Testis (tissue), 2 donors: ENCODE measurements at regions not wholly inside any gene's neighbourhood (a gene's known extent, or its start where the extent isn't known, plus 50 kb on each side); places are given as distances from the start of the nearest gene placed in this dataset.

Experiments
- DNase-seq: peaks from one replicate; pipeline ENCODE4 v3.0.0-alpha.2; 2019
- H3K27ac ChIP-seq, 2 donors: fragments of 200-600 bp; sonication (generic); one replicate each; pipeline ENCODE4 v1.5.1; 2019
- H3K27me3 ChIP-seq: fragments of 200-600 bp; sonication (generic); one replicate; pipeline ENCODE4 v1.5.1; 2019
- H3K36me3 ChIP-seq: fragments of 200-600 bp; sonication (generic); one replicate; pipeline ENCODE4 v1.5.1; 2017; ENCODE audit warnings: low read depth; ENCODE audit errors: missing control alignments
- H3K4me1 ChIP-seq: fragments of 200-600 bp; sonication (generic); one replicate; pipeline ENCODE4 v1.5.1; 2019
- H3K4me3 ChIP-seq, 2 donors: fragments of 200-600 bp; sonication (generic); one replicate each; pipeline ENCODE4 v1.5.1; 2017 to 2019
- H3K9me3 ChIP-seq: fragments of 200-600 bp; sonication (generic); one replicate; pipeline ENCODE4 v1.5.1; 2017
- POLR2A ChIP-seq: fragments of 450-650 bp; IDR thresholded peaks from one replicate; pipeline ENCODE4 v1.6.1; 2017; ENCODE audit warnings: antibody characterized with exemption, mild to moderate bottlenecking, moderate library complexity
- WGBS, 2 donors: methylation state at CpG; one replicate each; pipeline ENCODE4 v1.1.5; 2018; 5-methylcytosine and 5-hydroxymethylcytosine counted together
- intact Hi-C: fragments of 100-400 bp; cut with DNase I; formaldehyde crosslinking; loops from one replicate; pipeline ENCODE4 v1.15.1; 2023; ENCODE audit warnings: low total_unique reads
- TF ChIP-seq, protein P1 (sequence below), 3 experiments: fragments of 450-650 bp in 2 of 3; fragments of 200-600 bp in 1 of 3; sonication (generic) in 1 of 3; IDR thresholded peaks; one replicate each; pipeline ENCODE4 v1.5.1; 2016 to 2019; ENCODE audit warnings: antibody characterized with exemption in 3 of 3, mild to moderate bottlenecking in 2 of 3, moderate library complexity in 1 of 3

- intact Hi-C loops: no loop called here
- no peak for DNase-seq
- TF ChIP-seq, protein P1, sequence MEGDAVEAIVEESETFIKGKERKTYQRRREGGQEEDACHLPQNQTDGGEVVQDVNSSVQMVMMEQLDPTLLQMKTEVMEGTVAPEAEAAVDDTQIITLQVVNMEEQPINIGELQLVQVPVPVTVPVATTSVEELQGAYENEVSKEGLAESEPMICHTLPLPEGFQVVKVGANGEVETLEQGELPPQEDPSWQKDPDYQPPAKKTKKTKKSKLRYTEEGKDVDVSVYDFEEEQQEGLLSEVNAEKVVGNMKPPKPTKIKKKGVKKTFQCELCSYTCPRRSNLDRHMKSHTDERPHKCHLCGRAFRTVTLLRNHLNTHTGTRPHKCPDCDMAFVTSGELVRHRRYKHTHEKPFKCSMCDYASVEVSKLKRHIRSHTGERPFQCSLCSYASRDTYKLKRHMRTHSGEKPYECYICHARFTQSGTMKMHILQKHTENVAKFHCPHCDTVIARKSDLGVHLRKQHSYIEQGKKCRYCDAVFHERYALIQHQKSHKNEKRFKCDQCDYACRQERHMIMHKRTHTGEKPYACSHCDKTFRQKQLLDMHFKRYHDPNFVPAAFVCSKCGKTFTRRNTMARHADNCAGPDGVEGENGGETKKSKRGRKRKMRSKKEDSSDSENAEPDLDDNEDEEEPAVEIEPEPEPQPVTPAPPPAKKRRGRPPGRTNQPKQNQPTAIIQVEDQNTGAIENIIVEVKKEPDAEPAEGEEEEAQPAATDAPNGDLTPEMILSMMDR (IDR thresholded peaks at IDR 0.05): no peak
- TF ChIP-seq POLR2A: no peak
- H3K36me3 ChIP-seq: no peaks in the 10 kb centered on the region
- no peaks in the 10 kb centered on the region for H3K9me3 ChIP-seq
- H3K4me1 ChIP-seq: no peaks in the 10 kb centered on the region
- no peaks in the 10 kb centered on the region for H3K27me3 ChIP-seq
- no peak overlapping the region for H3K27ac ChIP-seq
- H3K4me3 ChIP-seq: no peak overlapping the region
- 78 to 84% methylated on average over 4 of the region's 4 CpGs for WGBS, 2 donors
Observed at GRCh38 chr5:104353371-104353770, 790.8 kb upstream of the NUDT12 start.

DNA sequence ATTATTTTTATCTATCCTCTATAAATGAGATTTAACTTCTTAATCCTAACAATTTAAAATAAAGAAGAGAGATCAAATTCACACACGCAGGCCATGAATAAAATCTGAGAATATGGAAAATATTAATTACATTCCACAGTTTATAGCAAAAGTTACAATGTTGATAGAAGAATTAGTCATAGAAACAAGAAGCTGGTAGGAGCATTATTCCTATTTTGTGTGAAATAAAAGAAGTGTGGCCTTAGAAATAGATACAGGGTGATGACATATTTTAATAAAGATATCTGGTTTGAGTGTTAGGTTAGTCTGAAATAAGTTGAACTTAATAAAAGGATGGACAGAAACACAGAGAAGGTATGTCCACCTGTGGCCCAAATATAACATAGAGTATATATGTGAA lies 790.4 kb upstream of the NUDT12 start:
- TF ChIP-seq POLR2A: no peak
- TF ChIP-seq, protein P1 (IDR thresholded peaks at IDR 0.05): no peak
- Histone ChIP-seq H3K36me3 (no peaks in the 10 kb centered on the region), H3K4me3 (no peak overlapping the region), H3K4me1 (no peaks in the 10 kb centered on the region), H3K27ac (no peak overlapping the region), H3K9me3 (no peaks in the 10 kb centered on the region), H3K27me3 (no peaks in the 10 kb centered on the region)
- no peak for DNase-seq
- WGBS, 2 donors: 93 to 96% methylated on average over 1 of the region's 1 CpG
- intact Hi-C loops: no loop called here

DNA sequence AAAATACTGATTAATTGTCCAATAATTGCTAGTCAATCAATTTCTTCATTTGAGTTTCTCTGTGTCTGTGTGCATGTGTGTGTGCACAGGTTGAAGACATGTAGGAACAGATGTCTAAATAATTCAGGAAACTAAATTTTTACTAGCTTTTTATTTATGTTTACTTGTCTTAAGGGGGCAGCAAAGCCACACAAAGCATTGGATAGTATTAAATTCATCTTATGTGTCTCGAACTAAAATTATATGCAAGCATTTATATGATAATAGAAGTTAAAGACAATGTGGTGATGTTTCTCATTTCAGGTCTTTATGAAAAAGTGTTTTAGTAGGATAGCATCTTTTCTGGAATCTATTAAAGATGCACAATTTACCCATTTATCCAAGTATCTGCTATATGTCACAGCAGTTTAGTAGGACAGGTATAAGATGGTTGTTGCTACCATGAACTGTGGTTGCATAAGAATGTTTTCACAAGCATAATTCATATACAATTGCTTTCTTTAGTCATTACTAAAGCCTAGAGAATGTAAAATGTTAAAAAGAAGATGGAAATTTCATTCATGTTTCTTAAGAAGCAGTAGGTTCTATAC lies 784.6 kb upstream of the NUDT12 start:
- no peaks in the 10 kb centered on the region for H3K9me3 ChIP-seq
- no peak overlapping the region for H3K27ac ChIP-seq
- H3K4me3 ChIP-seq: no peak overlapping the region
- DNase-seq: peak; percentile 15
- no peaks in the 10 kb centered on the region for H3K27me3 ChIP-seq
- 22 to 32% methylated on average over 1 of the region's 1 CpG for WGBS, 2 donors
- no peak for TF ChIP-seq POLR2A
- TF ChIP-seq, protein P1 (IDR thresholded peaks at IDR 0.05): peak in 1 of 3 experiments; percentile 29
- intact Hi-C loops: no loop called here
- no peaks in the 10 kb centered on the region for H3K36me3 ChIP-seq
- no peaks in the 10 kb centered on the region for H3K4me1 ChIP-seq

DNA sequence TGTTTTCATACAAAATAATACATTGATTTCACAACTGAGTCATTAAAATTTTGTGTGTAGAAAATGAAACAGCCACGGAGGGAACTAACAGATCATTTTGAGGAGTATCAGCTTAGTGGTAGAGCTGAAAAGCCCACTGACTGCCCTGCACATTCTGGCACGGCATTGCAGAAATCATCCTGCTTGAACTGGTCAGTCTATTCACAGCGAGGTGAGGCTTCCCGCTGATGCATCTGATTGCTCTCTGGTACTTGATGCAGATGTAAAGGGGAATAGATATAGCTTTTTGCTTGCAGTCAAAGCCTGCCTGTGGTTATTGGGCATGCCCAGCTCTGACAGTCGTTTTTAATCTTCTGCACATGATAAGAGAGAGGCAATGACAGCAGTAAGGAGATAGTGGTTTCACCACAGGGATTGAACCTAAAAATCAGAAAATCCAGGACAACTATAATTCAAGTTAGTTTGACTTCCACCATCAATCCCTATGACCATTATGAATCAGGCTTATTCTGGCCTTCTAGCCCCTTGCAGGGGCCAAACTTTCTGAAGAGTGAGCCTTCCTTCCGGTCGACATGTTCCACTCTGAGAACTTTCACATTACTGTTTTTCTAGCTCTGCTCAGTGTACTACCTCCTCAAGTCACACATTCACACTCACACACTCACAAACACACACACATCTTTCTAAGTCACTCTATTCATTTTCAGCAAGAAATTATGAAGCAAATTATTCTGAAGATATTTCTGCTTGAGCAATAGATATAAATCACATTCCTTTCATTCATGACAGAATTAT lies 782.8 kb upstream of the NUDT12 start:
- Histone ChIP-seq H3K36me3 (no peaks in the 10 kb centered on the region), H3K9me3 (no peaks in the 10 kb centered on the region), H3K27ac (no peak overlapping the region), H3K4me3 (no peak overlapping the region), H3K27me3 (no peaks in the 10 kb centered on the region), H3K4me1 (no peaks in the 10 kb centered on the region)
- WGBS, 2 donors: 58 to 63% methylated on average over 7 of the region's 7 CpGs
- no peak for DNase-seq
- TF ChIP-seq, protein P1 (IDR thresholded peaks at IDR 0.05): no peak
- TF ChIP-seq POLR2A: no peak
- intact Hi-C loops: no loop called here

GRCh38 chr5:104344809-104345208 lies 782.2 kb upstream of the NUDT12 start:
- 70 to 73% methylated on average over 2 of the region's 2 CpGs for WGBS, 2 donors
- Histone ChIP-seq H3K4me1 (no peaks in the 10 kb centered on the region), H3K36me3 (no peaks in the 10 kb centered on the region), H3K27me3 (no peaks in the 10 kb centered on the region), H3K27ac (no peak overlapping the region), H3K9me3 (no peaks in the 10 kb centered on the region), H3K4me3 (no peak overlapping the region)
- no peak for DNase-seq
- no peak for TF ChIP-seq POLR2A
- TF ChIP-seq, protein P1 (IDR thresholded peaks at IDR 0.05): no peak
- intact Hi-C loops: no loop called here
